Hippocampal formation (tissue), 2 donors: ENCODE measurements at regions not wholly inside any gene's neighbourhood (a gene's known extent, or its start where the extent isn't known, plus 50 kb on each side); places are given as distances from the start of the nearest gene placed in this dataset.
"Not testable (repeated sequence)": the region's sequence is repeated elsewhere in the genome, so short reads cannot be mapped to it uniquely, and the experiment has no call there.

ENCODE experiments used
- DNase-seq, 2 donors: peaks; one replicate each; lab custom pipeline; 2025; lab: John Stamatoyannopoulos, UW

GRCh38 chr7:97234494-97234893 lies 117.0 kb downstream of the SDHAF3 start:
- DNase-seq = not testable (repeated sequence)

DNA sequence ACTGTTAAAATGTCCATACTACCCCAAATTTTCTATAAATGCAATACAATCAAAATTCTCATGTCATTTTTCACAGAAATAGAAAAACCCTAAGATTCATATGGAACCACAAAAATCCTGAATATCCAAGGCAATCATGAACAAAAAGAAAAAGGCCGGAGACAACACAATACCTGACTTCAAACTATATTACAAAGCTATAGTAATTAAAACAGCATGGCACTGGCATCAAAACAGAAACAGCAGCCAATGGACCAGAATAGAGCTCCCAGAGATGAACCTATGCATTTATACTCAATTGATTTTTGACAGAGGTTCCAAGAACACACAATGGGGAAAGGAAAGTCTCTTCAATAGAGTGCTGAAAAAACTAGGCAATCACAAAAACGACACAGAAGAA lies 128.8 kb downstream of the SDHAF3 start:
- no peak for DNase-seq

DNA sequence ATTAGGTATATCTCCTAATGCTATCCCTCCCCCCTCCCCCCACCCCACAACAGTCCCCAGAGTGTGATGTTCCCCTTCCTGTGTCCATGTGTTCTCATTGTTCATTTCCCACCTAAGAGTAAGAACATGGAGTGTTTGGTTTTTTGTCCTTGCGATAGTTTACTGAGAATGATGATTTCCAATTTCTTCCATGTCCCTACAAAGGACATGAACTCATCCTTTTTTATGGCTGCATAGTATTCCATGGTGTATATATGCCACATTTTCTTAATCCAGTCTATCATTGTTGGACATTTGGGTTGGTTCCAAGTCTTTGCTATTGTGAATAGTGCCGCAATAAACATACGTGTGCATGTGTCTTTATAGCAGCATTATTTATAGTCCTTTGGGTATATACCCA lies 140.7 kb downstream of the SDHAF3 start:
- not testable (repeated sequence) for DNase-seq

- no peak for DNase-seq
Observed at GRCh38 chr7:97269741-97270140, 152.2 kb downstream of the SDHAF3 start.

- DNase-seq = no peak
Observed at GRCh38 chr7:97270280-97270679, 152.8 kb downstream of the SDHAF3 start.

DNA sequence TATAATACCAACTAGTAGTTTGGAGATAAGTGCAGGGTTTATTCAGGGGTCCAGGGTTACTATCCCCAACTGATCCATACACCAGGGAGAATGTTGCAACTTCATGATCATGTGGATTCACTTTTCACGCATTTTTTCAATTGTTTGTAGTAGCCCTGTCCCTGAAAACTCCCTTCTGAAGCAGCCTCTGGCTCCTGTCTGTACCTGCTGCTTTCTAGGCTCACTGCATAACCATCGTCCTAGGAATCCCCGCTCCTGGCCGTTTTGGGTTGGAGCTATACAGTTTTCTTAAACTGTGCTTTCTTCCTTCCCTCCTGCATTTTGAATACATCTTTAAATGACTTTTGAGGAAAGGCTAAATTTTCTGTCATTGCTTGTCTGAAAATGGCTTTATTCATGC lies 154.1 kb downstream of the SDHAF3 start:
- no peak for DNase-seq

DNA sequence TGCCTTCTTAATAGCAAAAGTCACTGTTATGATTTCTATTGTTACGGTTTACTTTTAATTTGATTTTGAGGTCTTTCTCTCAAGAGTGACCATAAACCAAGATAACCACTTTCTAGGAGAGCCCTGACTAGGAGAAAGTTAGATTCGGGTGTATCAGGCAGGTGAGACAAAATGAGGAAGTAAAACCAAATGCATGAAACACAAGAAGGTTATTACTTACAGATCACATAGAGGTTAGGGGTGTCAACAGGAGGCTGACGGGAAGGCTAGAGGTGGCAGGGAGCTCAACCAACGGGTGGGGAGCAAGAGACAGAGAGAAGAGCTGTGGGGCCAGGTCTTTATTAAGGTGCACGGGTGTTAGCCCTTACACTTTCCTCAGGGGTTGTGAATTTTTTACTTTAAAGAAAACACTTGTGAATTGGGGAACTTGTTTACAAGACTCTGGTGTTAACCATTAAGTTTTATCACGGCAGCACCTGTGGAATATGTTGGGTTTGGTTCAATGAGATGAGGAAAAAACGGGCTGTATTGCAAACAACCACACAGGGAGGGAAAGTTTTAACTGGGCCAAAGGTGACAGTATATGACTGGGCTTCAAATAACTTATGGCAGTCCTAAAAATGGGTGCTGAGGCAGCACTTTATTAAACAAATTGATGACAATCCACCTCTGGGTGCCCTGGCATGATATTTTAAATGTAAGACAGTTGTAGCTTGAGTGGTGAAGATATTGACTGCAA lies 154.9 kb downstream of the SDHAF3 start:
- DNase-seq = no peak

DNA sequence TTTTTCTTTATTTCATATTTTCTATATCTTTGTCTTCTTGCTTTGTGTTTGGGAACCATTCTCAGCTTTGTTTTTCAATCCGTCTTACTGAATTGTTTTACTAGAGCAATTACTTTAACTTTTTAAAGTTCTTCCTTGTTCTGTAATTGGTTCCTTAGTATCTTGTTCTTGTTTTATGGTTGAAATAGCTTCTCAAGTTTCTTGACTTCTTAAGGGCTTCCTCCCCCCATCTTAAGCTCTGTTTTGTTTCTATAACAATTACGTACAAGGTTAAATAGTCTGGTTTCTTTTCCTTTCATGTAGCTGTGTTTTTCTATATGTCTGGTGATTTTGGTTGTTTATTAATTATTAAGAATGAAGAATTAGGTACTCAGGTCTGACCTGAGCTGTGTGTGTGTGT lies 158.0 kb downstream of the SDHAF3 start:
- DNase-seq = no peak

DNA sequence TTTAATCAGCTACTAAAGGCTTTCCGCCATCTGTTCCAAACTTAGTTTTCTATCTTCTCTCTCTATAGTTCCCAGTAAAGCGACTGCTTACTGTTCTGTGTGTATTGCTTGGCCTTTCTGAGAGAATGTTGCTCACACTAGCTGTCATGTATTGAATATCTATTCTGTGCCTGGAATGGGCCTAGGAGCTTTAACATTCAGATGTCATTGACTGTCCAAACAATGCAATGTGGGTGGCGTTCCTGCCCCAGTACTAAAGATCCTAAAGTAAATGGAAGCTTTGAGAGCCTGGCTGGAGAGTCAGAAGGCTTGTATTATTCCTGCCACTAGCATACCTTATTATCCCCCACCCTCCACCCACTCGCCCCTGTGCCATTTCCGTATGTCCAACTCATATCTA lies 163.5 kb downstream of the SDHAF3 start:
- no peak for DNase-seq

DNA sequence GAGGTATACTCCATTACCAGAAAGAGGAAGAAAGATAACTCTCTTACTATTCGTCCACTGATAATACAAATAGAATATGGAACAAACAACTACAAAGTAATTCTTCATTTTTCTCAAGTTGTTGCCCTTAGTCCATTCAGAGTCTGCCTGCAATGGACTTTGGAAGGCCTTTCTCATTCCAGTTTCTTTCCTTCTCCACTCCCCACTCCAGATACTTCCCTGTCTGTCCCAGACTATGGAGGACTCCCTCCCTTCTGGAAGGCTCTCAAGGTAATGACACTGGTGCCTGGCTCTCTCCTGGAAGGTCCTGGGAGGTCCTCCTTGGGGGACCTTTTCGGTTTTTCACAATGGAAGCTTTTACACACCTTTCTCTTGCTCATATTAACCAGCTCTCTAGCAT lies 167.8 kb downstream of the SDHAF3 start:
- no peak for DNase-seq

GRCh38 chr7:97293031-97293430 lies 175.5 kb downstream of the SDHAF3 start:
- no peak for DNase-seq

DNA sequence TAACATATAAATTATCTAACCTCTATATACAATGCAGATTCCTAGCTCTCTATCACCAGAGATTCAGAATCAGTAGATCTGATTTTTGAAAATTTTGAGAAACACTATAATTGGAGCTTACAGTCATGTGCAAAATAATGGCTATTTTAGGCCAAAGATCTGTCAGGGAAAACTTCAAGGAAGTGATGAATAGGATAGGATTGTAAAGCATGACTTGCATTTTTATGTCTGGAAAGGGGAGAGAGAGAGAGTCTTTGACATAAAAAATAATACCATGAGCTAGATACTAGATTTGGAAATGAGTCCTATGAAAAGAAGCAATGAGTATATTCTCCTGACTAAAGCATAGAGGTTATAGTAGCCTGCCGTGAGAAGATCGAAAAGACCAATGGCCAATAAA lies 181.1 kb downstream of the SDHAF3 start:
- DNase-seq = no peak

GRCh38 chr7:97305589-97305988 lies 188.1 kb downstream of the SDHAF3 start:
- DNase-seq = no peak

- DNase-seq = no peak
Observed at GRCh38 chr7:97307521-97308108, 190.1 kb downstream of the SDHAF3 start.

DNA sequence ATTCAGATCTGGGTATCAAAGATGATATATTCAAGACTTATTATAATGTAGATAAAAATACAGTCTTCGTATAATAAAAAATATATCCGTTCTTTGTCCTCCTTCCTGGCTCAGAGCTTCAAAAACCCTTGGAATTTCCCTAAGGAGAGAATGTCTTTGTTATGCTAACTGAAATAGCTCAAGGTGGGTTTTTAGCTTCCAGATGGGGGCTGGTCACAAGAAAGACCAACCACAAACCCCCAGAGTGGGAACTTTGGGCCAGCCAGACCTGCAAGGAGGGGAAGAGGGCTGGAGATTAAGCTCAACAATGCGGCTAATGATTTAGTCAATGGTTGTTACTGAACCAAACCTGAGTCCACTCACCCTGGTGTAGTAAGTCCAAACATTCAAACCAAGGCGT lies 196.4 kb downstream of the SDHAF3 start:
- DNase-seq = no peak

DNA sequence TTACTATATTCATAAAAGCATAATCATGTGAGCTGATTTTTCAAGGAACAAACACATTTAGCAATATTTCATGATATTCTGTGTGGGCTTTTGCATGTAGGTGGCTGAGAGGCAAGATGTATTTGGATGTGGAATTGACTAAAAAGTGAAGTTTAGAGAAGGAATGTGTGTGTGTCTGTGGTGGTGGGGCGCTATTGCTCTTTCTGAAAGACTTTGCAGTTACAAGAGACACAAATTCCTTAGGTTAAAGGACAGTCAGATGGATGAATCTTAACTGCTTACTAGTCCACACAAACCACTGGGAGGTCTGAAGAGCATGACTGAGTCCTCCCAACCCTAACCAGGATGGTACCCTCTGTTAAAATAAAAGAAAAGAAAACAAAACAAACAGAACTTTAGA lies 200.1 kb downstream of the SDHAF3 start:
- no peak for DNase-seq

DNA sequence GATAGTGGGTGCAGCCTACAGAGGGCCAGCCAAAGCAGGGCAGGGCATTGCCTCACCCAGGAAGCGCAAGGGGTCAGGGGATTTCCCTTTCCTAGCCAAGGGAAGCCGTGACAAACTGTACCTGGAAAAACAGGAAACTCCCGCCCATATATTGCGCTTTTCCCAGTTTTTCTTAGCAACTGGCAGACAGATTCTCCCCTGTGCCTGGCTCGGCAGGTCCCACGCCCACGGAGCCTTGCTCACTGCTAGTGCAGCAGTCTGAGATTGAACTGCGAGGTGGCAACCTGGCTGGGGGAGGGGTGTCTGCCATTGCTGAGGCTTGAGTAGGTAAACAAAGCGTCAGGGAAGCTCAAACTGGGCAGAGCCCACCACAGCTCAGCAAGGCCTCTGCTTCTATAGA lies 212.4 kb downstream of the SDHAF3 start:
- DNase-seq = not testable (repeated sequence)

DNA sequence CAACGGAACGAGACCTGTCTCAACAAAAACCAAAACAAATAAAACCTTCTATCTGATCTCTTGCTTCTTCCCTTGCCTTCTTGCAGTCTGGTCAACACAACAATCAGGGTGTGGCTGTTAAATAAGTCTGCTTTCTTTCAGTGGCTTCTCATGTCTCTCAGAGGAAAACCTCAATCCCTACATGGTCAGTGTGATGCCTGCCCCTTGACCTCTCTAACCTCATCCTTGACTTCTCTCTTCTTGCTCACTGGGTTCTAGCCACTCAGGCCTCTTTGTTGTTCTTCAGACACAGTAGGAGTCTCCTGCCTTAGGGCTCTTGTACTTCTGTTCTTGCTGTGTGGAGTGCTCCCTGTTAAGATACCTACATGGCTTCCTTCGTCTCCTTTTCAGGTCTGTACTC lies 220.4 kb downstream of the SDHAF3 start:
- no peak for DNase-seq

- DNase-seq = no peak
Observed at GRCh38 chr7:97342512-97342911, 225.0 kb downstream of the SDHAF3 start.

- peak in 1 of 2 donors; percentile 87 for DNase-seq
Observed at GRCh38 chr7:97346349-97346748, 228.9 kb downstream of the SDHAF3 start.

DNA sequence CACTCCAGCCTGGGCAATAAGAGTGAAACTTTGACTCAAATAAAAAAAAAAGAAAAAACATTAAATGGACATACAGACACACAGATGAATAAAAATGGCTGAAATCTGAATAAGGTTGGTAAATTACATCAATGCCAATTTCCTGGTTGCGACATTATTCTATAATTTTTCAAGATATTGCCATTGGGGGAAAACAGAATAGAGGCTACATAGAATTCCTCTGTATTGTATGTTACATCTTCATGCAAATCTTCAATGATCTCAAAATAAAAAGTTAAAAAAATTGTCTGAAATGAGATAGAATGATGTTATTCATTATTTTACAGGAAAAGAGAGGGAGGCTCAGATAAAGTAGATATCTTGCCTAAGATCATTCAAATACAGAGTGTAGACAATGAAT lies 234.0 kb downstream of the SDHAF3 start:
- no peak for DNase-seq

GRCh38 chr7:97357459-97357858 lies 240.0 kb downstream of the SDHAF3 start:
- DNase-seq = no peak

- no peak for DNase-seq
Observed at GRCh38 chr7:97372882-97373281, 255.4 kb downstream of the SDHAF3 start.

GRCh38 chr7:97373736-97374135 lies 256.2 kb downstream of the SDHAF3 start:
- no peak for DNase-seq
